Muscle layer of colon (tissue), 2 donors: ENCODE measurements at regions not wholly inside any gene's neighbourhood (a gene's known extent, or its start where the extent isn't known, plus 50 kb on each side); places are given as distances from the start of the nearest gene placed in this dataset.

Experiments used
- H3K27ac ChIP-seq: one replicate; pipeline ENCODE4 v1.7.0; 2013; ENCODE audit warnings: low read depth, mild to moderate bottlenecking, low read length, moderate library complexity
- H3K27me3 ChIP-seq, 2 donors: one replicate each; pipeline ENCODE4 v1.7.0; 2013; ENCODE audit warnings: low read length in 2 of 2, mild to moderate bottlenecking in 2 of 2; ENCODE audit not compliant: insufficient read depth in 2 of 2, control insufficient read depth in 1 of 2
- H3K36me3 ChIP-seq: one replicate; pipeline ENCODE4 v1.7.0; 2013; ENCODE audit warnings: mild to moderate bottlenecking, low read length; ENCODE audit not compliant: insufficient read depth
- H3K4me1 ChIP-seq: one replicate; pipeline ENCODE4 v1.7.0; 2013; ENCODE audit warnings: mild to moderate bottlenecking, low read length; ENCODE audit not compliant: insufficient read depth
- H3K4me3 ChIP-seq, 2 donors: one replicate each; pipeline ENCODE4 v1.7.0; 2013; ENCODE audit warnings: low read length in 2 of 2, low read depth in 1 of 2, mild to moderate bottlenecking in 1 of 2, moderate library complexity in 1 of 2
- H3K9ac ChIP-seq: one replicate; pipeline ENCODE4 v1.7.0; 2013; ENCODE audit warnings: low read length
- H3K9me3 ChIP-seq: one replicate; pipeline ENCODE4 v1.7.0; 2013; ENCODE audit warnings: mild to moderate bottlenecking, low read length
- donor health status: abdominal sarcoma.
- donor health status: Adenocarcinoma of cecum.

- no peak overlapping the region for H3K9ac ChIP-seq
- no peak overlapping the region for H3K27ac ChIP-seq
- no peaks in the 10 kb centered on the region for H3K9me3 ChIP-seq
- no peaks in the 10 kb centered on the region for H3K27me3 ChIP-seq
- H3K4me1 ChIP-seq, result no peaks in the 10 kb centered on the region
- H3K4me3 ChIP-seq, result no peak overlapping the region
- no peaks in the 10 kb centered on the region for H3K36me3 ChIP-seq
These were observed 2539.0 kb upstream of the PCDH20 start for GRCh38 chr13:63954683-63955082.

GRCh38 chr13:63948045-63948444 lies 2532.4 kb upstream of the PCDH20 start:
- no peaks in the 10 kb centered on the region for H3K27me3 ChIP-seq
- H3K4me1 ChIP-seq, result no peaks in the 10 kb centered on the region
- H3K4me3 ChIP-seq, result no peak overlapping the region
- H3K27ac ChIP-seq, result no peak overlapping the region
- no peaks in the 10 kb centered on the region for H3K9me3 ChIP-seq
- no peak overlapping the region for H3K9ac ChIP-seq
- no peaks in the 10 kb centered on the region for H3K36me3 ChIP-seq

- Histone ChIP-seq H3K9ac (no peak overlapping the region), H3K27me3 (no peaks in the 10 kb centered on the region), H3K4me1 (no peaks in the 10 kb centered on the region), H3K36me3 (no peaks in the 10 kb centered on the region), H3K27ac (no peak overlapping the region), H3K4me3 (no peak overlapping the region), H3K9me3 (no peaks in the 10 kb centered on the region)
These were observed 2529.3 kb upstream of the PCDH20 start for GRCh38 chr13:63944911-63945310.

GRCh38 chr13:63942372-63942771 lies 2526.7 kb upstream of the PCDH20 start:
- H3K4me3 ChIP-seq, result no peak overlapping the region
- H3K27ac ChIP-seq, result no peak overlapping the region
- H3K4me1 ChIP-seq, result no peaks in the 10 kb centered on the region
- H3K36me3 ChIP-seq, result no peaks in the 10 kb centered on the region
- no peaks in the 10 kb centered on the region for H3K9me3 ChIP-seq
- H3K9ac ChIP-seq, result no peak overlapping the region
- H3K27me3 ChIP-seq, result no peaks in the 10 kb centered on the region

GRCh38 chr13:63938851-63939250 lies 2523.2 kb upstream of the PCDH20 start:
- H3K9me3 ChIP-seq, result no peaks in the 10 kb centered on the region
- H3K4me3 ChIP-seq, result no peak overlapping the region
- no peak overlapping the region for H3K9ac ChIP-seq
- no peaks in the 10 kb centered on the region for H3K27me3 ChIP-seq
- no peaks in the 10 kb centered on the region for H3K4me1 ChIP-seq
- H3K36me3 ChIP-seq, result no peaks in the 10 kb centered on the region
- no peak overlapping the region for H3K27ac ChIP-seq

GRCh38 chr13:63910511-63910910 lies 2494.9 kb upstream of the PCDH20 start:
- H3K9me3 ChIP-seq, result no peaks in the 10 kb centered on the region
- H3K27ac ChIP-seq, result no peak overlapping the region
- H3K4me1 ChIP-seq, result no peaks in the 10 kb centered on the region
- H3K36me3 ChIP-seq, result no peaks in the 10 kb centered on the region
- no peak overlapping the region for H3K4me3 ChIP-seq
- H3K9ac ChIP-seq, result no peak overlapping the region
- no peaks in the 10 kb centered on the region for H3K27me3 ChIP-seq

- Histone ChIP-seq H3K4me1 (no peaks in the 10 kb centered on the region), H3K9ac (no peak overlapping the region), H3K9me3 (no peaks in the 10 kb centered on the region)
These were observed 2494.2 kb upstream of the PCDH20 start for GRCh38 chr13:63909726-63910375.

GRCh38 chr13:63902141-63902540 lies 2486.5 kb upstream of the PCDH20 start:
- H3K36me3 ChIP-seq, result no peaks in the 10 kb centered on the region
- H3K4me1 ChIP-seq, result no peaks in the 10 kb centered on the region
- no peak overlapping the region for H3K27ac ChIP-seq
- no peaks in the 10 kb centered on the region for H3K9me3 ChIP-seq
- no peaks in the 10 kb centered on the region for H3K27me3 ChIP-seq
- no peak overlapping the region for H3K9ac ChIP-seq
- no peak overlapping the region for H3K4me3 ChIP-seq

More at GRCh38 chr13:63909726-63910375, 2494.2 kb upstream of the PCDH20 start:
- H3K36me3 ChIP-seq, result no peaks in the 10 kb centered on the region
- H3K27ac ChIP-seq, result no peak overlapping the region
- H3K4me3 ChIP-seq, result no peak overlapping the region
- no peaks in the 10 kb centered on the region for H3K27me3 ChIP-seq

GRCh38 chr13:63901630-63902029 lies 2486.0 kb upstream of the PCDH20 start:
- Histone ChIP-seq H3K9me3 (no peaks in the 10 kb centered on the region), H3K4me3 (no peak overlapping the region), H3K27ac (no peak overlapping the region), H3K9ac (no peak overlapping the region), H3K27me3 (no peaks in the 10 kb centered on the region), H3K4me1 (no peaks in the 10 kb centered on the region), H3K36me3 (no peaks in the 10 kb centered on the region)

GRCh38 chr13:63900406-63900805 lies 2484.8 kb upstream of the PCDH20 start:
- Histone ChIP-seq H3K27ac (no peak overlapping the region), H3K4me3 (no peak overlapping the region), H3K36me3 (no peaks in the 10 kb centered on the region), H3K27me3 (no peaks in the 10 kb centered on the region), H3K9me3 (no peaks in the 10 kb centered on the region), H3K9ac (no peak overlapping the region), H3K4me1 (no peaks in the 10 kb centered on the region)

- H3K27ac ChIP-seq, result no peak overlapping the region
- H3K27me3 ChIP-seq, result no peaks in the 10 kb centered on the region
- no peaks in the 10 kb centered on the region for H3K4me1 ChIP-seq
- H3K36me3 ChIP-seq, result no peaks in the 10 kb centered on the region
- H3K4me3 ChIP-seq, result no peak overlapping the region
- no peaks in the 10 kb centered on the region for H3K9me3 ChIP-seq
- no peak overlapping the region for H3K9ac ChIP-seq
These were observed 2480.7 kb upstream of the PCDH20 start for GRCh38 chr13:63896321-63896720.

- Histone ChIP-seq H3K27ac (no peak overlapping the region), H3K36me3 (no peaks in the 10 kb centered on the region), H3K4me1 (no peaks in the 10 kb centered on the region), H3K9me3 (no peaks in the 10 kb centered on the region), H3K9ac (no peak overlapping the region), H3K4me3 (no peak overlapping the region), H3K27me3 (no peaks in the 10 kb centered on the region)
These were observed 2466.4 kb upstream of the PCDH20 start for GRCh38 chr13:63882052-63882451.
